ENCODE measurements at regions not wholly inside any gene's neighbourhood (a gene's known extent, or its start where the extent isn't known, plus 50 kb on each side); places are given as distances from the start of the nearest gene placed in this dataset.

GRCh38 chr11:39288011-39288410 lies 2171.4 kb downstream of the LRRC4C start:
- no peak for DNase-seq

- DNase-seq: no peak
These were observed 2191.2 kb downstream of the LRRC4C start for GRCh38 chr11:39268176-39268690.

DNA sequence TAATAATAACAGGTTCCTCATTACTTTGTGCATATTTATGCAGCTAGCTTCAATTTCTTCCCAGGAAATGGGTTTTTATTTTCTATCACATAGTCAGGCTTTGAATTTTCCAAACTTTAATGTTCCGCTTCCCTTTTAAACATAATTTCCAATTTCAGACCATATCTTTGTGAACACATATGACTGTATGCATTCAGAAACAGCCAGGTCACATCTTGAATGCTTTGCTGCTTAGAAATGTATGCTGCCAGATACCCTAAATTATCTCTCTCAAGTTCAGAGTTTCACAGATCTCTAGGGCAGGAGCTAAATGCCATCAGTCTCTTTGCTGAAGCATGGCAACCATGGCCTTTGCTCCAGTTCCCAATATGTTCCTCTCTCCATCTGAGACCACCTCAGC lies 2203.8 kb downstream of the LRRC4C start:
- DNase-seq: no peak

DNA sequence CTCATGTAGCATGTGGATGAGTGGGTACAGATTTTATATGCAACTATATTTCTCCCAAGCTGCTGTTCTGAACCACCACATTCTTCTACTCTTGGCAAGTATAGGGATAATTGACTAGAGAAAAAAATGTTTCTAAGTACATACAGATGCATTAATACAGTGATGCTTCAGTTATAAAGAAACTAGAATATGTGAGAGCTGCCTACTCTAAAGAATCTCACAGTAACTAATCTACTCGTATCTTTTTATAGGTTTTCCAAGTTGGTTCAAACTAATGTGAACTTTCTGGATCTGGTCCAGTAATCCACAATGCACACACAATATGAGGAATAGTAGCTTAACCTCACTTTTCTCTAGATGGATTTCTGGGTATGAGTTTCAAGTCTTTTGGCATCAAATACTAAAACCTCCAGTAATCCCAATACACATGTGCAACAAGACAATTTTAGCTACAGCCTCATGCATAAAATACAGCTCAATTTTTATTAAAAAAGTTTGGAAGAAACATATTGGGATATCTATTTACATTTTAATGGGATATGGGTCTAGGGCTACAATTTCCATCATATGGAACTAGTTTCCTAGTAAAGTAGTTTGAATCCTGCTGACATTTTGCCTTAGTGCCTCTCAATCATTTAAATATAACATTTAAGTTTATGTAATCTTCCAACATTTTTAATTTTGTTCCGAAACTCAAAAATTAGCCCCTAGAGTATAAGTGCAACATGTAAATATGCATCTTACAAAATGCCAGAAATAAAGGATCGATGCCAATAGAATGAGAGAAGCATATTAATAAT lies 2209.7 kb downstream of the LRRC4C start:
- DNase-seq: no peak

DNA sequence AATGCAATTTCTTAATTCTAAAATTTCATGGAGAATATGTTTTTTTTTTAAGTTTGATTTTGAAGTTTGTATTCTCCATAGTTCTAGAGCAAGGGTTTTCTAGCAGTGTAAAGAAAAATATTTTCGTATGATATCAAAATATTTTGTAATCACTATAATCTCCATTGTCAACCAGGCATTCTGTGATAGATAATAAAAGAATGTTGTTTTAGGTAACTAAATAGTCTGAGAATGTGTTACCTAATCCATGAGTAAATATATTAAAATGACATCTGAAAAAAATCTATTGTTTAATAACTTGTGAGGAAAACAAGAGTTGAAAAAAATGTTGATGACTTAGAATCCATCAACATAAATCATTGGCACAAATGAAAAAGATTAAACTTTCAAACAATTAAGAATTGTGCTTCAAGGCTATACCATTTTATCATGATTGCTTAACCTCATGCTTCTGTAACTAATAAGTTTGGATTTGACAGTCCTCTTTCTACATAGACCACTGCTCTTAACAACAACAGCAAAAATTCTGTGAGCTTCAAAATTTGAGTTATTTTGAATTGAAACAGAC lies 2211.8 kb downstream of the LRRC4C start:
- DNase-seq: no peak

GRCh38 chr11:39239553-39239952 lies 2219.9 kb downstream of the LRRC4C start:
- DNase-seq: no peak

DNA sequence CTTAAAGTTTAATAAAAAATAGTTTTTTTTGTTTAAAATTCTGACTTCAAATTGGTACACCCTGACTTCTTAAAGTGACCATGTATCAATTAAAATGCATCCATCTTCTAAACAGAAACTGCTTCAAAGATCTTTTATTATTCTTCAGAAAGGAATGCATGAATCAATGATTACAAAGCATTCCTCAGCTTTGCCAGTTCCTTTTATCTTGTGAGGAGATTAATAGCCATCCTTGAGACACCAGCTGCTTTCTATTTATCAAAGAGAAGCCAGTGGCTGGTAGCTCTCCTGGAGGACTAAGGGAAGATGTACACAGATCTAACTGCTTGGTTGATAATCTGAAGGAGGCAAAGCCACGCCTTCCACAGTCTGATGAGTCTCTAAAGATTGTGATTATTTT lies 2222.5 kb downstream of the LRRC4C start:
- DNase-seq: no peak

DNA sequence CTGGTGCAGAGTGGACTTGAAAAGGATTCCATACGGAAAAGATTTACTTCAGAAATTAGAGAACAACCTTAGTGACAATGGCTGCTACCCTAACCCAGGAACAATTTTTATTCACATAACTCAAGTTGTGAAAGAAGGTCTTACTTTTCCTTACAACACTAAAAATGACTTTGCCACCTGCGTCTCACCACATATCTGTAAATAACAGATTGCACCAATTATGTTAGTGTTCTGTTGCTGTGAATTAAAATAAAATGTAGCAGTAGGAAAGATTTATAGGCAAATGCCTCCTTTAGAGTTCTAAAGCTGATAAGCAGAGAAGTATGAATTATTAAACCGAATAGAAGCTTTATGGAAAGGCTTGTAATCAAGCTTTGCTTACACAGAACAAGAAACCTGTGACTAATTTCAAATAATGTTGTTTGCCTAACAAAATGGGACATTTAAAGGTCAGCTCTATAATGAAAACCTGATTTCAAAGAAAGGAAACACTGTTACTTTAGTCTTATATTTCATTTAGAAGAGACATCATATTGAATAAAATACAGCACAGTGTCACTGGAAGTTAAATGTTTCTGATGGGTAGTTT lies 2237.8 kb downstream of the LRRC4C start:
- no peak for DNase-seq

- DNase-seq: no peak
These were observed 2238.8 kb downstream of the LRRC4C start for GRCh38 chr11:39220501-39221230.

- no peak for DNase-seq
These were observed 2239.4 kb downstream of the LRRC4C start for GRCh38 chr11:39220069-39220468.

- DNase-seq: no peak
These were observed 2249.5 kb downstream of the LRRC4C start for GRCh38 chr11:39209981-39210380.

DNA sequence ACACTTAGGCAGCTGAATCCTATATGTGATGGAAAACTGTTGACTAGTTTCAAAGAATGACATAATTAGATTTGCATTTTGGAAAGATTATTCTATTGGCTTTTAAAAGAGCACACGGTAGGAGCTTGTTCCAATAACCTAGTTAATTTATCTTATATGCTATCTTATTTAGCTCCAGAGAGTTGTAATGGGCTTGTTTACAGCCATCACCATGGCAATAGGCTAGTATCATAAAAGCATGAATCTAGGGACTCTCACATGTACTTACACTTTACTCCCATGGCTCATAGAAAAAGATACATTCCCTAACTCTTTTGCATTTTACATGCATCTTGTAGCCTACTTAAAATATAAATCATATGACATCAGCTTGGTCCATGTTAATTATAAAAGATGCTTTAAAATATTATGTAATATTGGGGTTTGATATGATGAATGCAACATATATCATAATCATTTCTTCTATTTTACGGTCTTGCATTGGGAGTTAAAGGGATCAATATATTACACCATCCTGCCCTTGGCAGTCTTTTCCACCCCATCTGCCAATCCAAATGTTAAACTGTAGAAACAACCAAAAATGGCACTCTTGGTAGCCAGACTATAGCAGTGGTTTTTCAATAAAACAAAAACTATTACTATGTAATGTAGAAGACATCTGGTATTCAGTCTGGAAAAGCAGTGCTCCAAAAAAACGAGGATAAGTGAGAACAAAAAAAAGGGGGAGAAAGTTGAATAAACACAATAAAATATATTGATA lies 2254.0 kb downstream of the LRRC4C start:
- DNase-seq: no peak

DNA sequence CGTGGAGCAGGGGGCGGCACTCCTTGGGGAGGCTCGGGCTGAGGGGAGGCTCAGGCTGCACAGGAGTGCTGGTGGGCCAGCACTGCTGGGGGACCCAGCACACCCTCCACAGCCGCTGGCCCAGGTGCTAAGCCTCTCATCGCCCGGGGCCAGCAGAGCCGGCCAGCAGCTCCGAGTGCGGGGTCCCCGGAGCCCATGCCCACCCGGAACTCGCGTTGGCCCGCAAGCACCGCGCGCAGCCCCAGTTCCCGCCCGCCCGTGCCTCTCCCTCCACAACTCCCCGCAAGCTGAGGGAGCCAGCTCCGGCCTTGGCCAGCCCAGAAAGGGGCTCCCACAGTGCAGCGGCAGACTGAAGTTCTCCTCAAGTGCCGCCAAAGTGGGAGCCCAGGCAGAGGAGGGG lies 2266.8 kb downstream of the LRRC4C start:
- no peak for DNase-seq

GRCh38 chr11:39190751-39191150 lies 2268.7 kb downstream of the LRRC4C start:
- no peak for DNase-seq

DNA sequence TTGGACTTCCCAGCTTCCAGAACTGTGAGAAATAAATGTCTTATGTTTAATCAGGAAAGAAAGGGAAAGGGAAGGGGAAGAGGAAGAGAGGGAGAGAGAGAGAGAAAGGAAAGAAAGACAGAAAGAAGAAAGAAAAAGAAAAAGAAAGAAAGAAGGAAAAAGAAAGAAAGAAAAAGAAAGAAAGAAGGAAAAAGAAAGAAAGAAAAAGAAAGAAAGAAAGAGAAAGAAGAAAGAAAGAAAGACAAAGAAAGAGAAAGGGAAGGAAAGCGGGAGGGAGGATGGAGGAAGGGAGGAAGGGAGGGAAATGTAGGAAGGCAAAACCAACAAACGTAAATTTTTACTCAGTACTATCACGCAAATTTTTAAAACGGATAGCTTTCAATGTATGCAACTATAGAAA lies 2281.8 kb downstream of the LRRC4C start:
- no peak for DNase-seq

- DNase-seq: no peak
These were observed 2284.5 kb downstream of the LRRC4C start for GRCh38 chr11:39174965-39175364.

- DNase-seq: no peak
These were observed 2285.3 kb downstream of the LRRC4C start for GRCh38 chr11:39174196-39174595.

GRCh38 chr11:39165021-39165420 lies 2294.4 kb downstream of the LRRC4C start:
- no peak for DNase-seq

- no peak for DNase-seq
These were observed 2310.2 kb downstream of the LRRC4C start for GRCh38 chr11:39149214-39149613.

DNA sequence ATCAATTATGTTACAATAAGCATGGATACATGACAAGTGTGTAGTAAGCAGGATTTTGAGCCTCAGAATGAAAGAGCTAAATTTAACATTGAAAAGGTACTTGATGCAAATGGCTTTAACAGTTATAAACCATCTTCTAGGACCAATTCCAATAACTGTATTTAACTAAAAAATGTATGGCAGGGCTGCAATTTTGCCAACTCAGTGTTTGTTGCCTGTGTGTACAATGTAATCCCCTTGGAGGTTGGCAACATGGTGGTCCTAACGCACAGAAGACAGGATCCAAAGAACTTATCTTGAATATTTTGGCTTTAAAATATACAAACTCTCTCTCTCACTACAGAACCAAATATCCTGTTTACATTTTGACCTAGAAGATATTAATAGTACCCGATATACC lies 2314.1 kb downstream of the LRRC4C start:
- DNase-seq: no peak

DNA sequence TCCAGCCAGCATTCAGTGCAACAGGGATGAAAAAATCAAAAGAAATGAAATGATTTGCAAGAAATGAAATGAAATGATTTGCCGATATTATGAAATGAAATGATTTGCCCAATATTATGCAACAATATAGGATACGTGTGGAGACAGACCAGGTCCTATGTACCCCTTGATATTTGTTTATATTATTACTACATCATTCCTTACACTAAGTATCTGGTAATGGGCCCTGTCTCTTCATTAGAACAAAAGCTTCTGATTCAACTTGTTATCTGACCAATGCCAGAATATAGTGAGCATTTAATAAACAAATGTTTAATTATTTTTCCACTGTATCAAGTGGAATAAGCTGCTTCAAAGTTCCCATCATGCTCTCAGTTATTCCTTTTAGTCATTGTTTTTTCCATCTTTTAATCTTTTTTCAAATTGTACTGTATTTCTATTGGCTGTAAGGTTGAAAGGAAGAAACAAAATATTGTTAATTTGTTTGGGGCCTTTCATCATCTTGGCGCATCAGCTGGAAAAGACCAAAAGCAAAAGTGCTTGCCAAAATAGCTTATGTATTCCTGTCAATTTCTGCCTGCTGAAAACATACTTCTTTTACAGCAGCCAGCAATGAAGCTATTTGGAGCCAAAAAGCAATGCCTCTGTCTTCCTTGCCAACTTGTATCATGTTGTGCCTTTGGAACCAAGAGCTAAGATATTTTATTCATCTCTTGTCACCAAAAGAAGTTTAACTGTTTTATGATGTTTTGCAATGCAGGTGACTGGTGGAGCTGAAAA lies 2314.9 kb downstream of the LRRC4C start:
- no peak for DNase-seq

DNA sequence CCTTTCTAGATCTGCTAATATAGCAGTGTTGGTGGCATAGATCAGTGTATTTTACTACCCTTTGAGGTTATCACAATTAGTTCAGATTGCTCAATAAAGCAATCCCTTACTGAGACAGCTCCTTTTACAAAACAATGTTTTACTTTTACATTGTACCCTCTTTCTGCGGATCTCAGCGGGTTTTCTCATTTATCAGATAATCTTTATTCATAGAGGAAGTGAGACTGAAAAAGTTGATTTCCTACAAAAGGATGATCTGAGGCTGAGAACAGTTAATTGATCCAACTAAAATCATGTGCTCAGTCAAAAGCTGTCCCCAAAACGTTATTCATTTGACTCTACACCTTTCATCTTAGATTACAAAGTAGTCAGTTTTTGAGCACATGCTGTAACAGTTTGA lies 2319.9 kb downstream of the LRRC4C start:
- DNase-seq: no peak
